Pancreas (tissue), 10 donors: ENCODE measurements at regions not wholly inside any gene's neighbourhood (a gene's known extent, or its start where the extent isn't known, plus 50 kb on each side); places are given as distances from the start of the nearest gene placed in this dataset.

Experiments used
- ATAC-seq, 4 donors: fragments of 200-7000 bp; cut with Tn5 transposase; one replicate each; pipeline versions ENCODE4 v1.8.0 to v1.9.1; 2020; ENCODE audit warnings: mild to moderate bottlenecking in 4 of 4, moderate library complexity in 4 of 4
- DNase-seq, 6 donors: peaks; one replicate each; pipeline ENCODE4 v3.0.0-alpha.2; 2020
- FAIRE-seq: peaks from 2 replicates; lab custom pipeline; 2012; peaks lifted over from hg19 to GRCh38; lab: Jason Lieb, UNC
- H3K27ac ChIP-seq, 4 donors: fragments of 200-600 bp; sonication (generic); 1 replicate in 3 of 4; 2 replicates in 1 of 4; pipeline versions ENCODE4 v1.5.0 to v1.8.0; 2020
- H3K27me3 ChIP-seq, 4 donors: fragments of 200-600 bp; one replicate each; pipeline ENCODE4 v1.8.0; 2021
- H3K36me3 ChIP-seq, 3 donors: fragments of 200-600 bp; sonication (generic) in 1 of 3; one replicate each; pipeline versions ENCODE4 v1.5.0 to v1.8.0; 2020 to 2021
- H3K4me1 ChIP-seq, 3 donors: fragments of 200-600 bp; one replicate each; pipeline ENCODE4 v1.8.0; 2021
- H3K4me3 ChIP-seq, 4 donors: fragments of 200-600 bp; sonication (generic) in 2 of 4; one replicate each; pipeline versions ENCODE4 v1.5.0 to v1.8.0; 2020 to 2021
- H3K9me3 ChIP-seq, 4 donors: fragments of 200-600 bp; one replicate each; pipeline ENCODE4 v1.8.0; 2021
- CTCF ChIP-seq, 4 donors: fragments of 200-600 bp; sonication (generic) in 3 of 4; IDR thresholded peaks; one replicate each; pipeline versions ENCODE4 v1.5.0 to v1.8.0; 2021; ENCODE audit warnings: antibody characterized with exemption in 4 of 4
- WGBS, 2 donors: extraction: QIAGEN DNeasy Blood & Tissue Kit; methylation state at CpG; one replicate each; pipeline ENCODE4 v1.1.7; 2013; 5-methylcytosine and 5-hydroxymethylcytosine counted together
- intact Hi-C, 3 donors: fragments of 100-400 bp; cut with DNase I; formaldehyde crosslinking; loops; one replicate each; pipeline versions ENCODE4 v1.11.1 to v1.14.2; 2022
- donor health status: healthy with polysubstance abuse.
- donor health status: DM: no; HTN: no; CAD: no; lungs with moderate emphysema.
- donor health status: DM: no; HTN: no; CAD: no.
- donor health status: control.
- donor health status: control.
- donor health status: Bipolar disorder and iron deficiency.
- donor health status: DM: yes; HTN: yes; CAD: no.
- donor health status: DM: no; HTN: no; CAD: no.
- donor health status: DM: no; HTN: no; CAD: no.
- donor health status: DM: yes; HTN: yes; CAD: no.

GRCh38 chr7:115273139-115273772 is 351.4 kb downstream of the MDFIC start:
- TF ChIP-seq CTCF (IDR thresholded peaks at IDR 0.05) = no peak
- FAIRE-seq = no peak
- DNase-seq = no peak
- Histone ChIP-seq H3K27me3 (peaks cover 0 to 4% (median 0%) of the 10 kb centered on the region in 4 donors), H3K36me3 (no peaks in the 10 kb centered on the region), H3K4me1 (no peaks in the 10 kb centered on the region), H3K4me3 (no peak overlapping the region), H3K27ac (no peak overlapping the region), H3K9me3 (no peaks in the 10 kb centered on the region)
- no peak for ATAC-seq
- intact Hi-C loops = no loop called here
- 51 to 79% methylated on average over 1 of the region's 1 CpG for WGBS, 2 donors

- intact Hi-C loops = no loop called here
- no peaks in the 10 kb centered on the region for H3K9me3 ChIP-seq
- no peaks in the 10 kb centered on the region for H3K36me3 ChIP-seq
- peaks cover 0 to 4% (median 0%) of the 10 kb centered on the region in 4 donors for H3K27me3 ChIP-seq
- DNase-seq = no peak
- no peak overlapping the region for H3K27ac ChIP-seq
- no peak for TF ChIP-seq CTCF (IDR thresholded peaks at IDR 0.05)
- 57 to 66% methylated on average over 4 of the region's 4 CpGs for WGBS, 2 donors
- no peaks in the 10 kb centered on the region for H3K4me1 ChIP-seq
- FAIRE-seq = no peak
- no peak overlapping the region for H3K4me3 ChIP-seq
- ATAC-seq = no peak
These were observed 349.7 kb downstream of the MDFIC start for GRCh38 chr7:115271332-115272235.

GRCh38 chr7:115269486-115269885 is 347.6 kb downstream of the MDFIC start:
- peaks cover 0 to 4% (median 0%) of the 10 kb centered on the region in 4 donors for H3K27me3 ChIP-seq
- DNase-seq (no peak), FAIRE-seq (no peak), ATAC-seq (no peak)
- 16 to 47% methylated on average over 1 of the region's 1 CpG for WGBS, 2 donors
- no peaks in the 10 kb centered on the region for H3K9me3 ChIP-seq
- TF ChIP-seq CTCF (IDR thresholded peaks at IDR 0.05) = no peak
- intact Hi-C loops = no loop called here
- no peaks in the 10 kb centered on the region for H3K36me3 ChIP-seq
- H3K4me3 ChIP-seq = no peak overlapping the region
- H3K27ac ChIP-seq = no peak overlapping the region
- no peaks in the 10 kb centered on the region for H3K4me1 ChIP-seq

GRCh38 chr7:115267503-115267902 is 345.6 kb downstream of the MDFIC start:
- no peak overlapping the region for H3K4me3 ChIP-seq
- TF ChIP-seq CTCF (IDR thresholded peaks at IDR 0.05) = no peak
- no peak for ATAC-seq
- DNase-seq = no peak
- H3K9me3 ChIP-seq = no peaks in the 10 kb centered on the region
- intact Hi-C loops = no loop called here
- H3K4me1 ChIP-seq = no peaks in the 10 kb centered on the region
- no peaks in the 10 kb centered on the region for H3K36me3 ChIP-seq
- H3K27ac ChIP-seq = no peak overlapping the region
- H3K27me3 ChIP-seq = peaks cover 0 to 4% (median 0%) of the 10 kb centered on the region in 4 donors
- FAIRE-seq = no peak

- H3K4me1 ChIP-seq = no peaks in the 10 kb centered on the region
- WGBS, 2 donors = 69 to 82% methylated on average over 2 of the region's 2 CpGs
- H3K27ac ChIP-seq = no peak overlapping the region
- H3K4me3 ChIP-seq = no peak overlapping the region
- FAIRE-seq = no peak
- intact Hi-C loops = no loop called here
- no peaks in the 10 kb centered on the region for H3K27me3 ChIP-seq
- H3K36me3 ChIP-seq = no peaks in the 10 kb centered on the region
- no peak for TF ChIP-seq CTCF (IDR thresholded peaks at IDR 0.05)
- no peaks in the 10 kb centered on the region for H3K9me3 ChIP-seq
- no peak for ATAC-seq
- no peak for DNase-seq
These were observed 338.5 kb downstream of the MDFIC start for GRCh38 chr7:115260381-115260780.
